Aorta (tissue), 5 donors: ENCODE measurements at regions not wholly inside any gene's neighbourhood (a gene's known extent, or its start where the extent isn't known, plus 50 kb on each side); places are given as distances from the start of the nearest gene placed in this dataset.
A peak's percentile ranks its signal among the peaks of the same experiment; 100 is the strongest.
"Not testable (repeated sequence)": the region's sequence is repeated elsewhere in the genome, so short reads cannot be mapped to it uniquely, and the experiment has no call there.

Experiments used
- ATAC-seq: fragments of 200-7000 bp; cut with Tn5 transposase; one replicate; pipeline ENCODE4 v1.9.1; 2022; ENCODE audit warnings: moderate library complexity; ENCODE audit not compliant: low FRiP score
- DNase-seq, 2 donors: peaks; one replicate each; pipeline ENCODE4 v3.0.0-alpha.2; 2020
- H3K27ac ChIP-seq, 2 donors: one replicate each; pipeline ENCODE4 v1.5.1; 2013; ENCODE audit warnings: low read length in 2 of 2, mild to moderate bottlenecking in 2 of 2, moderate library complexity in 2 of 2, control low read depth in 1 of 2, inconsistent platforms in 1 of 2, low read depth in 1 of 2
- H3K27me3 ChIP-seq, 2 donors: one replicate each; pipeline ENCODE4 v1.6.1; 2013; ENCODE audit warnings: control low read depth in 1 of 2, low read length in 1 of 2, mild to moderate bottlenecking in 1 of 2, moderate library complexity in 1 of 2; ENCODE audit not compliant: insufficient read depth in 2 of 2, control insufficient read depth in 1 of 2
- H3K36me3 ChIP-seq, 2 donors: one replicate each; pipeline ENCODE4 v1.6.1; 2013; ENCODE audit warnings: control low read depth in 1 of 2, low read length in 1 of 2, mild to moderate bottlenecking in 1 of 2; ENCODE audit not compliant: insufficient read depth in 2 of 2, control insufficient read depth in 1 of 2
- H3K4me1 ChIP-seq, 2 donors: one replicate each; pipeline ENCODE4 v1.6.1; 2013; ENCODE audit warnings: low read length in 2 of 2, control low read depth in 1 of 2, mild to moderate bottlenecking in 1 of 2, moderate library complexity in 1 of 2; ENCODE audit not compliant: insufficient read depth in 2 of 2, control insufficient read depth in 1 of 2
- H3K4me3 ChIP-seq, 2 donors: one replicate each; pipeline ENCODE4 v1.5.1; 2013; ENCODE audit warnings: low read length in 2 of 2, control low read depth in 1 of 2, mild to moderate bottlenecking in 1 of 2
- H3K9me3 ChIP-seq: one replicate; pipeline ENCODE4 v1.6.1; 2013; ENCODE audit warnings: mild to moderate bottlenecking, low read length; ENCODE audit not compliant: control insufficient read depth
- WGBS, 2 donors: extraction: QIAGEN DNeasy Blood & Tissue Kit; methylation state at CpG; one replicate each; pipeline ENCODE4 v1.1.7; 2013; 5-methylcytosine and 5-hydroxymethylcytosine counted together
- intact Hi-C, 2 donors: fragments of 100-400 bp; cut with DNase I; formaldehyde crosslinking; loops; one replicate each; pipeline versions ENCODE4 v1.14.2 to v1.15.0; 2022
- donor health status: healthy with polysubstance abuse.
- donor health status: Bipolar disorder and iron deficiency.
- donor health status: DM: no; HTN: no; CAD: no.
- donor health status: DM: no; HTN: no; CAD: no.
- donor health status: DM: yes; HTN: yes; CAD: no.

DNA sequence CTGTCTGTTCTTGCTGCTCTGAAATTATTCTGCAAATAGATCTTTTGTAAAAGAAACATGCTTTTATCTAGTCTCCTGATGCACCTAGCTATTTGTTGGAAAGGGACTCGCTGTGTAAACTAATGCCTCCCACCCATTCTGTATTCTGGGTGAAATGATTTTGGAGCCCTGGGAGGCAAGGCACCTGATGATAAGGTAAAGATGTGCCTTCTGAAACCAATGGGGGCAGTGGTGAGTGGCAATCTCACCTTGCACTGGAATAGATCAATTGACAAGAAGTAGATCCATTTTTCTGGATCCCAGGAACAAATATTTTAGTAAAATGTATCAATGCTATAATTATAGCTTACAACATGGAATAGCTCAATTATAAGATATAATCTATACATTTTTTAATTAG, 170.5 kb upstream of the SPATA31A3 start:
- H3K4me1 ChIP-seq, H3K4me3 ChIP-seq, H3K27me3 ChIP-seq, DNase-seq, H3K9me3 ChIP-seq, intact Hi-C loops, H3K27ac ChIP-seq, ATAC-seq, H3K36me3 ChIP-seq: not testable (repeated sequence)
- WGBS, 2 donors, result no CpG with 5 or more reads among the region's 1 CpG

DNA sequence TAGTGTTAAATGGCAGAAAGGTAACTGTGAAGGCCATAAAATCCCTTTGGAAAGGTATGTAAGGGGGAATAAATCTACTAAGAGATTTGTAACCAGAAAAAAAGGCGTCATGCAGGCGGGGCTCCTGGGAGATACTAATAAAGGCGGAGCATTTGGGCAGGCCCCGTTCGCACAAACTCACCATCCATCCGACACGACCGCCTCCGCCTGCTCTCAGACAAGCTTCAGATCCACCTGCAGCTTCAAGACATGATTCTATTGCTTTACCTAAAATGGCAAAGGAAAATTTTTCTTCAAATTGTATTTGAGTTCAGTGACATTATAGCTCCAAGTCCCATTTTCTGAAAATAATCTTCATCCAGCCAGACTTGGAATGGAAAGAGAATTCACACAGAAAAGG, 162.9 kb upstream of the SPATA31A3 start:
- 94 to 96% methylated on average over 7 to 8 of the region's 9 CpGs for WGBS, 2 donors
- ATAC-seq, H3K9me3 ChIP-seq, intact Hi-C loops, H3K27ac ChIP-seq, DNase-seq, H3K4me1 ChIP-seq, H3K4me3 ChIP-seq, H3K36me3 ChIP-seq, H3K27me3 ChIP-seq: not testable (repeated sequence)

DNA sequence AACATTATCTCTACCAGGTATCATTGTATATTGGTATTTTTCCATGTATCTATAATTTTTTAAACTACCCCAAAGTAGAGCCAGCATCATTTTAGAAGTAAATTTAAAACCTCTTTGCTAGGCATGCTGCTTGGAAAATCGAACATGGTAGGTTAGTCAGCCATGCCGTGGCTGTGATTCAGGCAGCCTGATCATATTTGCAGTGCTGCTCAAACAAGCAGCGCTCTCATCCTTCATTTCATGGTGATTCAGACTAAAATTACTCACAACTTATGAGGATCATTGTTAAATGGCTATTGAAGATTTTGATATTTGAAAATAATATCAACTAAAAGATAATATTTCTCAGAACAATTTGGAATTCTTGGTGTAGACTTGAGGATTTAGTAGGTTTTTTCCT, 161.2 kb upstream of the SPATA31A3 start:
- H3K4me1 ChIP-seq, H3K4me3 ChIP-seq, intact Hi-C loops, H3K36me3 ChIP-seq, H3K27ac ChIP-seq, H3K27me3 ChIP-seq, DNase-seq, ATAC-seq, H3K9me3 ChIP-seq: not testable (repeated sequence)
- no CpG with 5 or more reads among the region's 3 CpGs for WGBS, 2 donors

DNA sequence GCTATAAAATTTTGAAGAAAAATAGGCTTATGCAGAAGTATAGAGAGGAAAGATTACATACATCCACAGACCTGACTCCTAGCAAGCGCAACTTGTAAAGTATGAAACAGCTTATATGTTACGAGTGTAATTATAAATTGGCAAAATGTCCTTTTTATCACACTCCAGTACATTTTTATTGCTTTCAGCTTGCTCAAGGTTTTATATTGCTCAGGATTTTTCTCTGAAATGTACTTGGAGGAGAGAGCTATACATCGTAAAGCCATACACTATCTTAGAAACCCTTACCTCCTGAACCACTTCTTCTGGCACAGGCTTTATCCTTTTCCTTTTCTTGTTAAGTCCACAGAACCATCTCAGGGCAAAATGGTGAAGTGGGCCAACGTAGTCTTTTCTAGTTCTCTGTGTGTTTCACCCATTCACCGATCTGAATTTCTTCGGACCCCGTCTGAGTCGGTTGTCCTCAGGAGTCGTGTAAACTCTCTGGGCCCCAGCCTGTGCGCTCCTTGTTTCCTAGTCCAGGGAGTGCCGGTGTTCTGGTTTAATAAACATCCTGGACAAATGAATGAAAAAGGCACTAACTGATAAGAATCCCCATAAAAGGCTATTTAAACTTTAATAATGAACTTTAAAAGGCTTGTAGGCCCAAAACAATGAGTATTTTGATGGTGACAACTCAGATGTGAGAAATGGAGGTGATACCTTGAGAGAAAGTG, 150.2 kb upstream of the SPATA31A3 start:
- H3K27me3 ChIP-seq, H3K36me3 ChIP-seq, H3K4me1 ChIP-seq, intact Hi-C loops, DNase-seq, H3K9me3 ChIP-seq, H3K4me3 ChIP-seq, ATAC-seq, H3K27ac ChIP-seq: not testable (repeated sequence)
- WGBS, 2 donors, result 83 to 90% methylated on average over 5 to 8 of the region's 11 CpGs

DNA sequence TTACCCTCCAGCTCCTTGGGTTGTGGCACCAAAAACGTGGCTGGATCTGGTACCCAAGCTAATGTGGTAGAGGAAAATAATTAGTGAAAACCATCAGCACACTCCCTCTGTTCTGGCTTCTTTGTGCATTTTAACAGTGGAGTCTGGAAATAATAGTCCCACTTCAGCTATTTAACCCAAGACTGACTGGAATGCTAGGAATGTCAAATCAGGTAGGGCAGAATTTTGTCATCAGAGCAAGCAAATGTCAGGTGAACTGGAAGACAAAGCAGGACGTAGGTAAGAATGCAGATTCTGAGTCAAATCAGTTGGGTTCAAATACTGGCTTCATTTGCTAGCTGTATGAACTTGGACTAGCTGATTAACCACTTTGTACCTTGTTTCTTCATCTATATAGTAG, 144.0 kb upstream of the SPATA31A3 start:
- H3K27me3 ChIP-seq, H3K4me3 ChIP-seq, H3K9me3 ChIP-seq, H3K27ac ChIP-seq, H3K4me1 ChIP-seq, ATAC-seq, intact Hi-C loops, H3K36me3 ChIP-seq, DNase-seq: not testable (repeated sequence)
- WGBS, 2 donors, result no CpG with 5 or more reads among the region's 2 CpGs

DNA sequence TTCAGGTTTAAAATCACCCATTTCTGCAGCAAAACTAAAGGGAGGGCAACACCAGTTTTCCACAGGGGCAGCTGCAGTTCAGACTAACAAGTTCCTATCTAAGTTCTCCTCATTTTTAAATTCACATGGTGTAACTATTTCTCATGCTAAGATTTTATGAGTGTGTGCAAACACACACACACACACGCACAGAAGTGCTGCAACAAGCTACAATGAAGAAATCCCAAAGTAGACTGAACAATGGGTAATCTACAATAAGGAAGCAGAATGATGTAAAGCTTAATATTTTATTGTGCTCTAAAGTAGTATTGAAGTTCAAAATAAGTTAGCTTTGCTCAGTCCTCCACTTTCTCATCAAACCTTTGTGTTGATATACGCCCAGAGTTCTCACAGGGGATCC, 140.8 kb upstream of the SPATA31A3 start:
- H3K4me3 ChIP-seq, H3K27ac ChIP-seq, DNase-seq, intact Hi-C loops, H3K4me1 ChIP-seq, H3K9me3 ChIP-seq, ATAC-seq, H3K27me3 ChIP-seq, H3K36me3 ChIP-seq: not testable (repeated sequence)
- 93 to 96% methylated on average over 1 of the region's 2 CpGs for WGBS, 2 donors

DNA sequence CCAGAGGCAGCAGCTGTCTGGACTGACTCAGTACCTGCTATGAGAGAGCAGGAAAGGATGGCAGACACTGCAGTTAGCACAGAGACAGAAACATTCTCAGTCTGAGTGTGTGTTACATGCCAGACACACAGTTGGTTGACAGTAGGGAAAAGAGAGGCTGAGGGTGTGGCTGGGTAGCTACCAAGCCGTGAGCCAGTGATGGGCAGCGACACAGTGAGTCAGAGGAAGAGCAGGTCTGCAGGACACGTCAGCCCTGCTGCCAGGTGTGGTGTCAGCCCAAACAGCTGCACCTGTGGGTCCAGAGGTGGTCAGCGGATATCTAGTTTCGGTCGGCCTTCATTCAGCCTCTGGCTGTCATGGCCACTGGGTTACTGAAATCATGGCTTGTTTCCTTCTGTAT, 124.4 kb upstream of the SPATA31A3 start:
- H3K27ac ChIP-seq, H3K4me3 ChIP-seq, intact Hi-C loops, H3K27me3 ChIP-seq, H3K9me3 ChIP-seq, H3K4me1 ChIP-seq, ATAC-seq, H3K36me3 ChIP-seq: not testable (repeated sequence)
- 23% methylated on average over 2 of the region's 6 CpGs; no CpG with 5 or more reads in 1 of the 2 donors for WGBS, 2 donors
- DNase-seq, result peak in 1 of 2 donors; percentile 10

DNA sequence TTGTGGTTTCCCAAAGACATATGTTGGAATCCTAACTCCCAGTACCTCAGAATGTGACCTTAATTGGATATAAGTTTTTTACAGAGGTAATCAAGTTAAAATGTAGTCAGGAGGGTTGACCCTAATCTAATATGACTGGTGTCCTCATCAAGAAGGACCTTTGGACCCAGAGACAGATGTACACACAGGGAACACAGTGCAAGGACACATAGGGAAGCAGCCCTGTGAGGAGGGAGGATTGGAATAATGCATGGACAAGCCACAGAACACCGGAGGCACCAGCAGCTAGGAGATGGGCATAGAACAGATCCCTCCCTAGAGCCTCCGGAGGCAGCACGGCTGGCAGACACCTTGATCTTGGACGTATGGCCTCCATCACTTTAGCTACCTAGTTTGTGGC, 119.8 kb upstream of the SPATA31A3 start:
- H3K9me3 ChIP-seq, H3K4me1 ChIP-seq, H3K27me3 ChIP-seq, intact Hi-C loops, H3K36me3 ChIP-seq, ATAC-seq, H3K4me3 ChIP-seq, DNase-seq, H3K27ac ChIP-seq: not testable (repeated sequence)
- WGBS, 2 donors, result 87 to 90% methylated on average over 3 to 4 of the region's 4 CpGs

DNA sequence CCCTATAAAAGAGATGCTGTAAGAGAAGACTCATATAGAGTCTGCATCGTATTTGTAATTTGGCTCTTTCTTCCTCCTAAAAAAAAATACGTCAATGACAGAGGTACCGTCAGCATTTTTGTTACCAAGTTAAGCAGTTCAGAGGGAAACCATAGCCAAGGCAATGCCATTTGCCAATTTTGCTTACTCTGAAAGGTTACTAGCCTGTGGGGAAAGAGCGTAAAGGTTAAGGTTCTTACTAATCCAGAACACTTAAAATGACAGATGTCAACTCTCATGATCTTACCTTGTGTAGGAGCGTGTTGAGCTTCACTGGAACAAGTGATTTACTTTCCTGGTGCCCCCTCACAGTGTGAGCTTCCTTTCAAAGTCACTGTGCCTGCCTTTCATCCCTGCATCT, 119.4 kb upstream of the SPATA31A3 start:
- H3K27me3 ChIP-seq, H3K4me3 ChIP-seq, intact Hi-C loops, H3K9me3 ChIP-seq, H3K36me3 ChIP-seq, H3K27ac ChIP-seq, H3K4me1 ChIP-seq, DNase-seq, ATAC-seq: not testable (repeated sequence)
- WGBS, 2 donors, result 66 to 71% methylated on average over 3 to 4 of the region's 5 CpGs
